Endothelial cell (in vitro differentiated cells): ENCODE measurements at regions not wholly inside any gene's neighbourhood (a gene's known extent, or its start where the extent isn't known, plus 50 kb on each side); places are given as distances from the start of the nearest gene placed in this dataset.

Source experiments
- DNase-seq: peaks from one replicate; pipeline ENCODE4 v3.0.0; 2021; ENCODE audit warnings: low spot score
- H3K27ac Mint-ChIP-seq: one replicate; pipeline ENCODE4 v1.8.0; 2021; ENCODE audit warnings: mixed read lengths, inconsistent platforms; ENCODE audit not compliant: unreplicated experiment
- H3K27me3 Mint-ChIP-seq: one replicate; pipeline ENCODE4 v1.8.0; 2021; ENCODE audit warnings: mild to moderate bottlenecking, moderate library complexity, mixed read lengths, inconsistent platforms; ENCODE audit not compliant: unreplicated experiment
- H3K36me3 Mint-ChIP-seq: one replicate; pipeline ENCODE4 v1.8.0; 2021; ENCODE audit warnings: mild to moderate bottlenecking, low read depth, mixed read lengths, inconsistent platforms; ENCODE audit not compliant: unreplicated experiment
- H3K4me1 Mint-ChIP-seq: one replicate; pipeline ENCODE4 v1.8.0; 2021; ENCODE audit warnings: mild to moderate bottlenecking, mixed read lengths, inconsistent platforms; ENCODE audit not compliant: unreplicated experiment
- H3K4me3 Mint-ChIP-seq: one replicate; pipeline ENCODE4 v1.8.0; 2021; ENCODE audit warnings: mild to moderate bottlenecking, mixed read lengths, inconsistent platforms; ENCODE audit not compliant: unreplicated experiment
- H3K9me3 Mint-ChIP-seq: one replicate; pipeline ENCODE4 v1.8.0; 2021; ENCODE audit warnings: mixed read lengths, inconsistent platforms; ENCODE audit not compliant: unreplicated experiment
- TF ChIP-seq, protein P1 (sequence below): fragments of 200-600 bp; sonication (generic); IDR thresholded peaks from one replicate; pipeline ENCODE4 v1.5.0; 2021; ENCODE audit warnings: antibody characterized with exemption; ENCODE audit not compliant: unreplicated experiment

DNA sequence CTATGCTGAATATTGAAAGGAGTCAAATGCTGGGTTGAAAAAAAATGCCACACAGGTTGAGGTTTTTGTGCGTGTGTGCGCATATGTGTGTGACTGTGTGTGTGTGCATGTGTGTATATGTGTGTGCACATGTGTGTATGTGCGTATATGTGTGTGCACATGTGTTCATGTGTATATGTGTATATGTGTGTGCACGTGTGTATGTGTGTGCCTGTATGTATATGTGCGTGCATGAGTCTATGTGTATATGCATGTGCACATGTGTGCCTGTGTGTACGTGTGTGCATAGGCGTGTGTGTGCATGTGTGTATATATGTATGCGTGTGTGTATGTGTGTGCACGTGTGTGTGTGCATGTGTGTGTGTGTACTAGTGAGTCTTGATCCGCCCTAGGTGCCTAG, 655.7 kb downstream of the AACS start:
- Mint-ChIP-seq H3K27ac (no peak overlapping the region), H3K9me3 (peaks cover 18% of the 10 kb centered on the region), H3K27me3 (peaks cover 4% of the 10 kb centered on the region), H3K36me3 (peaks cover 6% of the 10 kb centered on the region), H3K4me3 (no peak overlapping the region), H3K4me1 (no peaks in the 10 kb centered on the region)
- TF ChIP-seq, protein P1, sequence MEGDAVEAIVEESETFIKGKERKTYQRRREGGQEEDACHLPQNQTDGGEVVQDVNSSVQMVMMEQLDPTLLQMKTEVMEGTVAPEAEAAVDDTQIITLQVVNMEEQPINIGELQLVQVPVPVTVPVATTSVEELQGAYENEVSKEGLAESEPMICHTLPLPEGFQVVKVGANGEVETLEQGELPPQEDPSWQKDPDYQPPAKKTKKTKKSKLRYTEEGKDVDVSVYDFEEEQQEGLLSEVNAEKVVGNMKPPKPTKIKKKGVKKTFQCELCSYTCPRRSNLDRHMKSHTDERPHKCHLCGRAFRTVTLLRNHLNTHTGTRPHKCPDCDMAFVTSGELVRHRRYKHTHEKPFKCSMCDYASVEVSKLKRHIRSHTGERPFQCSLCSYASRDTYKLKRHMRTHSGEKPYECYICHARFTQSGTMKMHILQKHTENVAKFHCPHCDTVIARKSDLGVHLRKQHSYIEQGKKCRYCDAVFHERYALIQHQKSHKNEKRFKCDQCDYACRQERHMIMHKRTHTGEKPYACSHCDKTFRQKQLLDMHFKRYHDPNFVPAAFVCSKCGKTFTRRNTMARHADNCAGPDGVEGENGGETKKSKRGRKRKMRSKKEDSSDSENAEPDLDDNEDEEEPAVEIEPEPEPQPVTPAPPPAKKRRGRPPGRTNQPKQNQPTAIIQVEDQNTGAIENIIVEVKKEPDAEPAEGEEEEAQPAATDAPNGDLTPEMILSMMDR = no peak
- DNase-seq = no peak

DNA sequence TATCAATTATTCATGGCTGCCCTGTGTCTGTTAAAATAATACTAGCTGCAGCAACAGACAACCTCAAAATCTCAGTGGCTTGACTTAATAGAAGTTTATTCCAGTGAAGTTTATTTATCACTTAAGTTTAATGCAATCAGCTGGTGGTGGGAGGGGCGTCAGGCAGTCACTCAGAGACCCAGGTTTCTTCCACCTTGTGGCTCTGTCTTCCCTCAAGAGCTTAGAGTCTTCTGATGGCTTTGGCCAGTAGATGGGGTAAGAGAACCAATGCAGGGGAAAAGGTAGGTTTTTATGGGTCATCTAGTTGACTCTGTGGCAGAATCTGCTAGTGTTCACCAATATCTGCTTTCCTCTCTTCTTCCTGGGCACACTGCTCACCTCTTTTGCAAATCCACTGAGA, 668.9 kb downstream of the AACS start:
- TF ChIP-seq, protein P1 = no peak
- no peak overlapping the region for H3K4me3 Mint-ChIP-seq
- peaks cover 5% of the 10 kb centered on the region for H3K36me3 Mint-ChIP-seq
- no peaks in the 10 kb centered on the region for H3K4me1 Mint-ChIP-seq
- no peak for DNase-seq
- H3K27ac Mint-ChIP-seq = no peak overlapping the region
- H3K27me3 Mint-ChIP-seq = no peaks in the 10 kb centered on the region
- H3K9me3 Mint-ChIP-seq = peaks cover 18% of the 10 kb centered on the region

DNA sequence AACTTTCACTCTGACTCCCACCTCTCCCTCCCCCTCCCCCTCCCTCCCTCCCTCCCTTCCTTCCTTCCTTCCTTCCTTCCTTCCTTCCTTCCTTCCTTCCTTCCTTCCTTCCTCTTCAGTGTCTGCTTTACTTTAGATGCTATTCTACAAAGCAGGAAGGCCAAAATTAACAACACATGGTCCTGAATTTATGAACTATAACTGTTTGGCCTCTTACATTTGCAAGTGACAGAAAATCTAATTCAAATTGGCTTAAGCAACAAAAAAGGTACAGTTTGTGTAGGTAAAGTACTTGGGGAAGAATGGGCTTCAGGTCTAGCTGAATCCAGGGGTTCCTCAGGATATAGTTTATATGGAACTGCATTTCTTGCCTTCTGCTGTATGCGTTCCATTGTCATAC, 673.0 kb downstream of the AACS start:
- no peak overlapping the region for H3K4me3 Mint-ChIP-seq
- H3K9me3 Mint-ChIP-seq = peaks cover 18% of the 10 kb centered on the region
- no peaks in the 10 kb centered on the region for H3K4me1 Mint-ChIP-seq
- DNase-seq = no peak
- H3K27ac Mint-ChIP-seq = no peak overlapping the region
- H3K36me3 Mint-ChIP-seq = peaks cover 5% of the 10 kb centered on the region
- no peaks in the 10 kb centered on the region for H3K27me3 Mint-ChIP-seq
- TF ChIP-seq, protein P1 = no peak

DNA sequence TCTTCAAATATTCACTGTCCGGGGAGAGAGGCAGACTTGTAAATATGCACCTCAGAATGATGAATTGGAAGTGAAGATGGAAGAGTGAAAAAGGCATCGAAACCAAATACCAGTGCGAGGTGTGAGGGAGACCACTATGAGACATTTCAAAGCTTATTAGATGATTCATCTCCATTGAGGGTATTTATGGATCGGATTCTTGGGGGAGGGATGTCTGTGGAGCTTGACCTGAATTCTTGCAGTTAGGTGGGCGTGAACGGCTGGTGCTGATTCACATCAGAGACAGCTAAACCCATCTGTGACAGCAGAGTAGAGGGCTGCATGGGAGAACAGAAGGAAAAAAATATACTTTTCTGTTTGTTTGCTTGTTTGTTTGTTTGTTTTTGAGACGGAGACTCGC, 677.2 kb downstream of the AACS start:
- peaks cover 9% of the 10 kb centered on the region for H3K9me3 Mint-ChIP-seq
- H3K36me3 Mint-ChIP-seq = no peaks in the 10 kb centered on the region
- TF ChIP-seq, protein P1 = no peak
- no peaks in the 10 kb centered on the region for H3K27me3 Mint-ChIP-seq
- no peak for DNase-seq
- H3K27ac Mint-ChIP-seq = no peak overlapping the region
- H3K4me1 Mint-ChIP-seq = no peaks in the 10 kb centered on the region
- H3K4me3 Mint-ChIP-seq = no peak overlapping the region

DNA sequence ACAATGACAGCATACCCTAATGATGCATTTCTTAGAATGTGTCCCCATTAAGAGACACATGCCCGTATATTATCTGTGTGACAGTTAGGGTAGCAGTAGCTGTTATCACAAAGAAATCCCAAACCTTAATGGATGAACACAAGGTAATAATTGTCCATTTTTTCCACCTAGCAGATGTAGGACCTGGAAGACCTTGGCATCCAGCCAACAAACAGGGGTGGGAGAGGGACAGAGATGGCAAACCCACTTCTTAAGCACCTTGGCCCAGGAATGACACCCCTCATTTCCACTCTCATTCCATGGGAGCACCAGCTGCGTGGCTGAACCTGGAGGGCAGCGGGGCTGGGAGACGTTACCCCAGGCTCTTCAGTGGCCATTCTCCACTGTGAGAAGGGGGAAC, 679.0 kb downstream of the AACS start:
- H3K36me3 Mint-ChIP-seq = peaks cover 6% of the 10 kb centered on the region
- H3K4me3 Mint-ChIP-seq = no peak overlapping the region
- DNase-seq = no peak
- TF ChIP-seq, protein P1 = no peak
- no peak overlapping the region for H3K27ac Mint-ChIP-seq
- H3K4me1 Mint-ChIP-seq = no peaks in the 10 kb centered on the region
- peaks cover 17% of the 10 kb centered on the region for H3K9me3 Mint-ChIP-seq
- H3K27me3 Mint-ChIP-seq = no peaks in the 10 kb centered on the region
